AG04450 (cell line): ENCODE measurements at regions not wholly inside any gene's neighbourhood (a gene's known extent, or its start where the extent isn't known, plus 50 kb on each side); places are given as distances from the start of the nearest gene placed in this dataset.

Source experiments
- CTCF ChIA-PET: fragments of 300-600, 350-600 bp; formaldehyde crosslinking; extraction: SDS; loops from one replicate; lab custom pipeline; 2022; ENCODE audit warnings: antibody characterized with exemption, inconsistent platforms; lab: Charles Lee
- POLR2A ChIA-PET: fragments of 350-600 bp; formaldehyde crosslinking; extraction: SDS; loops from one replicate; lab custom pipeline; 2021; ENCODE audit warnings: antibody characterized with exemption, inconsistent platforms; lab: Yijun Ruan, JAX
- DNase-seq: peaks from one replicate; pipeline ENCODE4 v3.0.0-alpha.2; 2011; ENCODE audit warnings: low read depth, low spot score
- H3K27ac ChIP-seq: one replicate; pipeline ENCODE4 v1.5.1; 2012; ENCODE audit warnings: low read depth, low read length, control low read depth
- H3K27me3 ChIP-seq: one replicate; pipeline ENCODE4 v1.6.0; 2012; ENCODE audit warnings: low read length; ENCODE audit not compliant: control insufficient read depth, insufficient read depth
- H3K4me3 ChIP-seq: 2 replicates; pipeline ENCODE4 v1.5.1; 2011; ENCODE audit warnings: mild to moderate bottlenecking, low read depth, low read length, control low read depth
- H3K9me3 ChIP-seq: 2 replicates; pipeline ENCODE4 v1.5.1; 2012; ENCODE audit warnings: low read length; ENCODE audit not compliant: control insufficient read depth, insufficient read depth
- CTCF ChIP-seq: IDR thresholded peaks from 2 replicates; pipeline ENCODE4 v1.5.1; 2011; ENCODE audit warnings: low read depth, low read length, control low read depth, inconsistent platforms

DNA sequence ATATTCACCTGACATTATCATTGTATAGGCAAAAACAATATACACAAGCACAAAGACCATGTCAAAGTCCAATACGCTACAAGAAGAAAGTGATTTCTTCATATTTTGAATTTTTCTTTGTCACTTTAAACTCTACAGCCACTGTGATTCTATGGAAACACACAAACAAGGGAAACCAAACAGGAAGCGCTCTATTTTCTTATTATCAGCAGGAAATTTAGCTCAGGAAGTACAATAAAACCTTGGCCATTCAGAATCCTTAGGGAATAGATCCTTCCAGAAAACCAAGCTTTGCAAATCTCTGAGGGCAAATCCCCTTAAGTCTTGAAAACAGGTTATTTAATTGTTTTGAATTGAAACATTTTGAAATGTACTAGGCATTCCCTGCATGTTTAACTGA is 336.2 kb downstream of the EPHA4 start:
- POLR2A ChIA-PET = no interaction called here
- no peak for DNase-seq

GRCh38 chr2:221241072-221241471 is 331.0 kb downstream of the EPHA4 start:
- no peak for DNase-seq
- H3K27me3 ChIP-seq = no peaks in the 10 kb centered on the region
- no peak overlapping the region for H3K4me3 ChIP-seq
- ChIA-PET CTCF (no interaction called here), POLR2A (no interaction called here)
- no peak for TF ChIP-seq CTCF
- no peak overlapping the region for H3K27ac ChIP-seq
- H3K9me3 ChIP-seq = no peaks in the 10 kb centered on the region

More for the DNA sequence above, 336.2 kb downstream of the EPHA4 start:
- Histone ChIP-seq H3K4me3 (no peak overlapping the region), H3K27me3 (no peaks in the 10 kb centered on the region), H3K9me3 (no peaks in the 10 kb centered on the region), H3K27ac (no peak overlapping the region)
- CTCF ChIA-PET = no interaction called here
- no peak for TF ChIP-seq CTCF

DNA sequence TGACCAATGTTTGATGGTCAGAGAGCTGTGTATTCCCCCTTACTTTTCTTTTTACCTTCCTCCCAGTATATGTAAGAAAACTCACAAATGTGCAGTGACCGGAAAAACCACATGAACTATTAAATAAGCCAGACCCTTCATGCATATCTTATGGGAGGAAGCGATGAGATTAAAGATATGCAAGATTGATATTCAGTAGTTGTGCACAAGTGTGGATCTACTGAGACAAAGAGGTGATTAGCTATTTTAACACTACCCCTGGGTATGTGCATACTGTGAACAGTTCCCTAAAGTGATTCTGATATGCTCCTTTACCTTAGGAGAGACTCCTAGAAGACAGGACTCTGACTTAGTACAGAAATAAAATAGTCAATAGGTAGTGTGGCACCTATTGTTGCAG is 328.3 kb downstream of the EPHA4 start:
- Histone ChIP-seq H3K27ac (no peak overlapping the region), H3K9me3 (no peaks in the 10 kb centered on the region), H3K27me3 (no peaks in the 10 kb centered on the region), H3K4me3 (no peak overlapping the region)
- no peak for TF ChIP-seq CTCF
- no peak for DNase-seq
- ChIA-PET POLR2A (no interaction called here), CTCF (no interaction called here)

DNA sequence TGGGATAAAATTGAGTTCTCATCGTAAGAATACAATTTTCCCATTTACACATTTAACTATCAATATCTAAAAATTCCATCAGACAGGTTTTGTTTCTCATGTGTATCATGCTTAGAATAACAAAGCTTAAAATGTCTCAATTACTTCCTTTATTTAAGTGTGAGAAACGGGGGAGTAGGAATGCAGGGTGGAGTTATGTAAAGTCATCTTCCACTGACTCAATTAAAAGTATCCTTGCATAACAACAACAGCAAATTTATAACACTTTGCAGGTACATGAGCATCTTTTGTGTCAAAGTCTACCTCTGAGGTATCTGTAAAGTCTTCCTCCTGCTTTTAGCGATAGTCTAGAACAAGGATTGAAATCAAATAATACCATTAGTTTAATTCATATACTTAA is 327.1 kb downstream of the EPHA4 start:
- Histone ChIP-seq H3K27ac (no peak overlapping the region), H3K9me3 (no peaks in the 10 kb centered on the region), H3K4me3 (no peak overlapping the region), H3K27me3 (no peaks in the 10 kb centered on the region)
- CTCF ChIA-PET = no interaction called here
- POLR2A ChIA-PET = no interaction called here
- no peak for DNase-seq
- no peak for TF ChIP-seq CTCF

- POLR2A ChIA-PET = no interaction called here
- no peak for DNase-seq
- Histone ChIP-seq H3K27ac (no peak overlapping the region), H3K4me3 (no peak overlapping the region), H3K9me3 (no peaks in the 10 kb centered on the region), H3K27me3 (no peaks in the 10 kb centered on the region)
- CTCF ChIA-PET = no interaction called here
- no peak for TF ChIP-seq CTCF
Observed at GRCh38 chr2:221245772-221246171, 326.3 kb downstream of the EPHA4 start.
